ENCODE measurements at regions not wholly inside any gene's neighbourhood (a gene's known extent, or its start where the extent isn't known, plus 50 kb on each side); places are given as distances from the start of the nearest gene placed in this dataset.

GRCh38 chr12:62133440-62133839, 126.8 kb upstream of the USP15 start:
- DNase-seq = no peak
- Histone ChIP-seq H3K4me1 (ENCODE audit: control insufficient read depth in 1 of 2, extremely low read depth in 1 of 2, insufficient read depth in 2 of 2, low read length in 2 of 2) (no peaks in the 10 kb centered on the region), H3K4me3 (ENCODE audit: control insufficient read depth in 1 of 2, extremely low read depth in 1 of 2, low read length in 1 of 2) (no peak overlapping the region), H3K36me3 (ENCODE audit: control insufficient read depth in 2 of 2, extremely low read depth in 1 of 2, insufficient read depth in 1 of 2, low read length in 1 of 2) (no peaks in the 10 kb centered on the region), H3K27ac (ENCODE audit: low read length) (no peak overlapping the region), H3K9me3 (no peaks in the 10 kb centered on the region), H3K27me3 (replicated peaks in 1 of 2; ENCODE audit: control insufficient read depth in 2 of 2, extremely low read depth in 1 of 2, insufficient read depth in 2 of 2, low read length in 1 of 2) (no peaks in the 10 kb centered on the region)
- POLR2A ChIA-PET = no interaction called here
- WGBS (ENCODE audit: insufficient coverage) = 100% methylated on average over 2 of the region's 2 CpGs
- H3K4me1 Mint-ChIP-seq = no peaks in the 10 kb centered on the region
- H3K27ac Mint-ChIP-seq = no peak overlapping the region
- H3K27me3 Mint-ChIP-seq = peaks cover 3 to 4% of the 10 kb centered on the region in 2 donors
- H3K4me3 Mint-ChIP-seq = no peak overlapping the region
- no peak for ATAC-seq (replicated peaks in 1 of 4)
- no peaks in the 10 kb centered on the region for H3K36me3 Mint-ChIP-seq
- no peaks in the 10 kb centered on the region for H3K9me3 Mint-ChIP-seq
- CTCF ChIA-PET = no interaction called here

GRCh38 chr12:62135553-62136200, 124.5 kb upstream of the USP15 start:
- H3K27me3 Mint-ChIP-seq = no peaks in the 10 kb centered on the region
- ATAC-seq (replicated peaks in 1 of 4) (no peak), DNase-seq (no peak)
- no peaks in the 10 kb centered on the region for H3K4me1 Mint-ChIP-seq
- H3K27ac Mint-ChIP-seq = no peak overlapping the region
- H3K9me3 Mint-ChIP-seq = no peaks in the 10 kb centered on the region
- Histone ChIP-seq H3K27ac (ENCODE audit: low read length) (no peak overlapping the region), H3K9me3 (no peaks in the 10 kb centered on the region), H3K4me3 (ENCODE audit: control insufficient read depth in 1 of 2, extremely low read depth in 1 of 2, low read length in 1 of 2) (no peak overlapping the region), H3K27me3 (replicated peaks in 1 of 2; ENCODE audit: control insufficient read depth in 2 of 2, extremely low read depth in 1 of 2, insufficient read depth in 2 of 2, low read length in 1 of 2) (no peaks in the 10 kb centered on the region), H3K36me3 (ENCODE audit: control insufficient read depth in 2 of 2, extremely low read depth in 1 of 2, insufficient read depth in 1 of 2, low read length in 1 of 2) (no peaks in the 10 kb centered on the region), H3K4me1 (ENCODE audit: control insufficient read depth in 1 of 2, extremely low read depth in 1 of 2, insufficient read depth in 2 of 2, low read length in 2 of 2) (no peaks in the 10 kb centered on the region)
- H3K36me3 Mint-ChIP-seq = no peaks in the 10 kb centered on the region
- WGBS (ENCODE audit: insufficient coverage) = no CpG with 5 or more reads among the region's 3 CpGs
- ChIA-PET POLR2A (no interaction called here), CTCF (interaction anchor here in 1 of 2 donors (0.6 kb wide), 1 partner anchor 747 kb away, joined by 4 read pairs; no protein-coding TSS in a partner anchor)
- H3K4me3 Mint-ChIP-seq = no peak overlapping the region

- POLR2A ChIA-PET = no interaction called here
- H3K36me3 ChIP-seq (ENCODE audit: control insufficient read depth in 2 of 2, extremely low read depth in 1 of 2, insufficient read depth in 1 of 2, low read length in 1 of 2) = no peaks in the 10 kb centered on the region
- Mint-ChIP-seq H3K27me3 (no peaks in the 10 kb centered on the region), H3K36me3 (no peaks in the 10 kb centered on the region), H3K4me3 (no peak overlapping the region), H3K27ac (no peak overlapping the region), H3K9me3 (no peaks in the 10 kb centered on the region), H3K4me1 (no peaks in the 10 kb centered on the region)
- CTCF ChIA-PET = no interaction called here
- H3K27ac ChIP-seq (ENCODE audit: low read length) = no peak overlapping the region
- DNase-seq (no peak), ATAC-seq (replicated peaks in 1 of 4) (no peak)
- no peak overlapping the region for H3K4me3 ChIP-seq (ENCODE audit: control insufficient read depth in 1 of 2, extremely low read depth in 1 of 2, low read length in 1 of 2)
- no CpG with 5 or more reads among the region's 2 CpGs for WGBS (ENCODE audit: insufficient coverage)
- H3K9me3 ChIP-seq = no peaks in the 10 kb centered on the region
- H3K4me1 ChIP-seq (ENCODE audit: control insufficient read depth in 1 of 2, extremely low read depth in 1 of 2, insufficient read depth in 2 of 2, low read length in 2 of 2) = no peaks in the 10 kb centered on the region
- H3K27me3 ChIP-seq (replicated peaks in 1 of 2; ENCODE audit: control insufficient read depth in 2 of 2, extremely low read depth in 1 of 2, insufficient read depth in 2 of 2, low read length in 1 of 2) = no peaks in the 10 kb centered on the region
Observed at GRCh38 chr12:62136496-62136895, 123.7 kb upstream of the USP15 start.

- Mint-ChIP-seq H3K4me3 (no peak overlapping the region), H3K27ac (no peak overlapping the region), H3K4me1 (no peaks in the 10 kb centered on the region), H3K9me3 (no peaks in the 10 kb centered on the region), H3K36me3 (no peaks in the 10 kb centered on the region), H3K27me3 (no peaks in the 10 kb centered on the region)
- H3K4me3 ChIP-seq (ENCODE audit: control insufficient read depth in 1 of 2, extremely low read depth in 1 of 2, low read length in 1 of 2) = no peak overlapping the region
- H3K9me3 ChIP-seq = no peaks in the 10 kb centered on the region
- no peak overlapping the region for H3K27ac ChIP-seq (ENCODE audit: low read length)
- ChIA-PET CTCF (no interaction called here), POLR2A (no interaction called here)
- H3K27me3 ChIP-seq (replicated peaks in 1 of 2; ENCODE audit: control insufficient read depth in 2 of 2, extremely low read depth in 1 of 2, insufficient read depth in 2 of 2, low read length in 1 of 2) = no peaks in the 10 kb centered on the region
- ATAC-seq (replicated peaks in 1 of 4) = no peak
- DNase-seq = no peak
- no peaks in the 10 kb centered on the region for H3K36me3 ChIP-seq (ENCODE audit: control insufficient read depth in 2 of 2, extremely low read depth in 1 of 2, insufficient read depth in 1 of 2, low read length in 1 of 2)
- WGBS (ENCODE audit: insufficient coverage) = no CpG with 5 or more reads among the region's 2 CpGs
- H3K4me1 ChIP-seq (ENCODE audit: control insufficient read depth in 1 of 2, extremely low read depth in 1 of 2, insufficient read depth in 2 of 2, low read length in 2 of 2) = no peaks in the 10 kb centered on the region
Observed at GRCh38 chr12:62138527-62138926, 121.7 kb upstream of the USP15 start.

- no peak overlapping the region for H3K27ac Mint-ChIP-seq
- Histone ChIP-seq H3K9me3 (no peaks in the 10 kb centered on the region), H3K36me3 (ENCODE audit: control insufficient read depth in 2 of 2, extremely low read depth in 1 of 2, insufficient read depth in 1 of 2, low read length in 1 of 2) (no peaks in the 10 kb centered on the region), H3K27me3 (replicated peaks in 1 of 2; ENCODE audit: control insufficient read depth in 2 of 2, extremely low read depth in 1 of 2, insufficient read depth in 2 of 2, low read length in 1 of 2) (no peaks in the 10 kb centered on the region), H3K4me1 (ENCODE audit: control insufficient read depth in 1 of 2, extremely low read depth in 1 of 2, insufficient read depth in 2 of 2, low read length in 2 of 2) (no peaks in the 10 kb centered on the region), H3K27ac (ENCODE audit: low read length) (no peak overlapping the region), H3K4me3 (ENCODE audit: control insufficient read depth in 1 of 2, extremely low read depth in 1 of 2, low read length in 1 of 2) (no peak overlapping the region)
- H3K27me3 Mint-ChIP-seq = no peaks in the 10 kb centered on the region
- 17% methylated on average over 1 of the region's 3 CpGs for WGBS (ENCODE audit: insufficient coverage)
- ChIA-PET POLR2A (no interaction called here), CTCF (interaction anchor here in 1 of 2 donors (0.7 kb wide), 1 partner anchor 52 kb away, joined by 7 read pairs; no protein-coding TSS in a partner anchor)
- no peaks in the 10 kb centered on the region for H3K4me1 Mint-ChIP-seq
- no peak for DNase-seq
- no peaks in the 10 kb centered on the region for H3K9me3 Mint-ChIP-seq
- no peaks in the 10 kb centered on the region for H3K36me3 Mint-ChIP-seq
- no peak for ATAC-seq (replicated peaks in 1 of 4)
- no peak overlapping the region for H3K4me3 Mint-ChIP-seq
Observed at GRCh38 chr12:62146318-62146717, 113.9 kb upstream of the USP15 start.

- Mint-ChIP-seq H3K4me3 (peak overlapping the region in 1 of 3 donors; percentile 49), H3K4me1 (peaks cover 30 to 52% (median 37%) of the 10 kb centered on the region in 3 donors), H3K9me3 (no peaks in the 10 kb centered on the region), H3K27ac (peak overlapping the region in 1 of 2 donors; percentile 37), H3K36me3 (no peaks in the 10 kb centered on the region), H3K27me3 (no peaks in the 10 kb centered on the region)
- POLR2A ChIA-PET = no interaction called here
- H3K9me3 ChIP-seq = no peaks in the 10 kb centered on the region
- peaks cover 4 to 32% of the 10 kb centered on the region in 2 experiments for H3K4me1 ChIP-seq (ENCODE audit: control insufficient read depth in 1 of 2, extremely low read depth in 1 of 2, insufficient read depth in 2 of 2, low read length in 2 of 2)
- H3K27me3 ChIP-seq (replicated peaks in 1 of 2; ENCODE audit: control insufficient read depth in 2 of 2, extremely low read depth in 1 of 2, insufficient read depth in 2 of 2, low read length in 1 of 2) = no peaks in the 10 kb centered on the region
- CTCF ChIA-PET = no interaction called here
- H3K4me3 ChIP-seq (ENCODE audit: control insufficient read depth in 1 of 2, extremely low read depth in 1 of 2, low read length in 1 of 2) = no peak overlapping the region
- H3K36me3 ChIP-seq (ENCODE audit: control insufficient read depth in 2 of 2, extremely low read depth in 1 of 2, insufficient read depth in 1 of 2, low read length in 1 of 2) = no peaks in the 10 kb centered on the region
- no peak for DNase-seq
- ATAC-seq (replicated peaks in 1 of 4) = no peak
- no peak overlapping the region for H3K27ac ChIP-seq (ENCODE audit: low read length)
Observed at GRCh38 chr12:62158013-62158412, 102.2 kb upstream of the USP15 start.

Data from T-cell (primary cell).